ENCODE measurements at regions not wholly inside any gene's neighbourhood (a gene's known extent, or its start where the extent isn't known, plus 50 kb on each side); places are given as distances from the start of the nearest gene placed in this dataset.
"Not testable (repeated sequence)": the region's sequence is repeated elsewhere in the genome, so short reads cannot be mapped to it uniquely, and the experiment has no call there.

DNA sequence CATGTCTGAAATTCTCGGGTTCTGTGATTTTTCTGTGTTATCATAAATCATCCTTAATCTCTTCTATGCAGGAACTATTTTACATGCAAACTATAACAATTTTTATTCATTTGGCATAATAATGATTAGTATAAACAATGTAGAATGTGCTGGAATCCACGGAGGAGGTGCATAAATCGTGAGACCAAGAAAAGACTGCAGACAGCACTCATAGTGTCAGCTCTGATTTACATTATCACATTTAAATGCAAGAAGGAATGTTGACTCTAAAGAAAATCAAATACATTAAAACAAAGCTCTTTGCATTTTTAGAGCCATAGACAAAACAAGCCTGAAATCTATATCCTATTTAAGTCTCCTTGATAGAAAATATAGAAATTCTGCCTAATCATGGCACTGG lies 501.7 kb upstream of the STXBP6 start:
- no peak for DNase-seq (ENCODE audit: low read depth, low spot score)

DNA sequence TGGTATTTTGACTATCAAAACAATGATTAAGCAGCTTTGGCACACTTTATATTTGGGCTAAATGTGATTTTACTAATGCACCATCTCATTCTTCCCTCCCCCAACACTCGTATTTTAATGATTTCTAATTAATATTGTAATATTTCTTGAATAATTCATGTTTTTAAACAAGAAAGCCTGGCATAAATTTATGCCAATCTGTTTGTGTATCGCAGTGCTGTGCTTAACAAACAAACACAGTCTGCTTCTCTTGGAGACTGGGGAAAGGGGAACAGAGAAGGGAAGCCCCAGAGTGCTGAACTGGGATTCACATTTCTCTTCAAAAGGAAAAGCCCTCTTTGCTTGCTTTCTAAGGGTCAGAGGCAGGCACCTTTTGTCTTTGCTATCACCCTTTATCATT lies 496.9 kb upstream of the STXBP6 start:
- DNase-seq (ENCODE audit: low read depth, low spot score): no peak

DNA sequence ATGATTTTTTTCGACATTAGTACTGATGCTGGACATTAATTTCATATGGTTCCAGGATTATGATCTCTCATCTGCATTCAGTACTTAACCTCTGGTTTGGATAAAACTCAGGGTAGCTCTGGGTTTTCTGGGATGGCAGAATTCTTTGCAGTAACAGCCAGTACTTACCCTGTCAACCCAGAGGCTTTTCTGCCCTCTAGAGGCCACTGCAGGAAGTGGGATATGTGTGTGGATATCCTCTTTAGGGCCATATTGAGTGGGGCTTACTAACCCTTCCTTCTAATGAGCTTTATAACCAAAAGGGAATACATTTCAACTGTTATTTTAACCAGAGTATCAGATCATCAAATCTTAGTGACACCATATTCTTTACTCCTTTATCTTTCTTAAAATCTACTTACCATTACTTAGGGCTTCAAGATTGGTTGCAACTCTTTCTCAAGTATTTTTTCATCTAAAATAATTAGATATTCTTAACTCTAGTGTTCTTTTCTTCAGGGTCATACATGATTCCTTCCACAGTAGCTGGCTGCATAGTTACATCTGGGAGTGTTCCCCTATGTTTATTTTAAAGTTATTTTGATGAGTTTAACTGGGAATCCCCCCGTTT lies 488.0 kb upstream of the STXBP6 start:
- no peak for DNase-seq (ENCODE audit: low read depth, low spot score)

- DNase-seq (ENCODE audit: low read depth, low spot score): no peak
Observed at GRCh38 chr14:25526290-25526689, 476.3 kb upstream of the STXBP6 start.

GRCh38 chr14:25522926-25523325 lies 473.0 kb upstream of the STXBP6 start:
- no peak for DNase-seq (ENCODE audit: low read depth, low spot score)

- DNase-seq (ENCODE audit: low read depth, low spot score): no peak
Observed at GRCh38 chr14:25522116-25522515, 472.2 kb upstream of the STXBP6 start.

DNA sequence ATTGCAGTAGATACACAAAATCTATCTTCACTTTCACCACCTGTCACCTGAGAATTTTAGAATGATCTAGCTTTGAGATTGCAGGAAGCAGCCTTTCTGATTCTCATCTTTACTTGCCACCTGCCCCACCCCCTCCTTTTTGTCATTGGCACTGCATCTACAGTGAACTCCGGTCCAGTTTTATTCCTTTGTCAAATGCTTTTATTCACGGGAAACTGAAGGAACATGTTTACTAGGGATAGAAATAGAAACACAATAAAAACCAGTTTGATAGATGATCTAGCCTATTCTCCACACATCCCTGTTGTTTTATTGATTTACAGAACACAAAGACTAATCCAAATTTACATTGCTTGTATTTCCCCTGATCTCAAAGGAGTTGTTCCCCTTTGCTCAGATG lies 471.7 kb upstream of the STXBP6 start:
- no peak for DNase-seq (ENCODE audit: low read depth, low spot score)

GRCh38 chr14:25520821-25521220 lies 470.9 kb upstream of the STXBP6 start:
- no peak for DNase-seq (ENCODE audit: low read depth, low spot score)

DNA sequence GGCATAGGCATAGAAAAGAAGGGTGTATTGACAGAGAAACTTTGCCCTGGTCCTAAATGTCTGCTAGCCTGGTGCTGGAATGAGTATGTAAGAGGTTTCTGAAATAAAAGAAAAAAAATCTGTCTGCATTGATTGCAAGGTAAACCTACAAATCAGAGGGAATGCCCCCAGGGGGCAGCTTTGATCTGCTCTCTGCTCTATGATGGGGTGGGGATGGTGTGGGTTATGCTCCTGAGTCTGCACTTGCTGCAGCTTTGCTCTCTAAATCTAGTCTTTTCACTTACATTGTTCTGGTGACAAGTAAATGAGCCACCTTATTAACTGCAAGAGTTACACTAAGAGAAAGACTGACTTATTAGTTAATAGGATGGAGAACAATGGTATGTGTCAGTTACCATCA lies 468.4 kb upstream of the STXBP6 start:
- DNase-seq (ENCODE audit: low read depth, low spot score): no peak

GRCh38 chr14:25516838-25517237 lies 466.9 kb upstream of the STXBP6 start:
- no peak for DNase-seq (ENCODE audit: low read depth, low spot score)

DNA sequence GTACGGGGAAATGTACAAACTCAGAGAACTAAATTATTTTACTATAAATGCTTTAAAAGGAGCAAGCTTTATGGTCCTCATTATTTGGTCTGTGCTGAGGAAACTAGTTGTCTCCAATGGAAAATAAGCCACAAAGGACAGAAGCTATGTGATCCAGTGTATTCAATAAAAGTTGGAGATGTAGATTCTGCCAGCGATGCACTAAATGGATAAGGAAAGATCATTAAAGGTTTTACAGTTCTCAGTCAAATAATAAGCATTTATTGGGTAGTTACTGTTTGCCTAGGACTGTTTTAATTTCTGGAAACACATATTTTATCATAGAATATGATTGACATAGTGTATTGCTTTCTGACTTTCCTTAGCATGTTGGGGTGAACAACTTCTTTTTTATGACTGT lies 458.9 kb upstream of the STXBP6 start:
- DNase-seq (ENCODE audit: low read depth, low spot score): no peak

DNA sequence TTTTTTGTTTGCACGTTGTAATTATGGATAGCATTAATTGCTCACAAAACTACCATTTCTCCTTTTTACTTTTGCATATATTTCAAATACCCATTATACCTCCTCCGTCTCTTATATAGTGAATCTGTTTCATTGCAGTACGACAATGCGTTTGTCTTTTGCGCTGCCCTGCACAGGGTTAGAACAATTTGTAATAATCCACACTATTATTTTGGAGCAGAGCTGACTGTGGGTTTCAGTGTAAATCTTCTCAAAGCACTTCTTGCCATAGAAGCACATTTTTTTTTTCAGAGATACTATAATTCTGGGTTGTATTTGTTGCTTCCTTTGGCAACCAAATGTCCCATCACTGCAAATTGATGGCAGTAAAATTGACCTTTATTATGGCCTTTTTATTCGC lies 451.8 kb upstream of the STXBP6 start:
- DNase-seq (ENCODE audit: low read depth, low spot score): no peak

GRCh38 chr14:25488961-25489360 lies 439.0 kb upstream of the STXBP6 start:
- DNase-seq (ENCODE audit: low read depth, low spot score): no peak

GRCh38 chr14:25485381-25485780 lies 435.4 kb upstream of the STXBP6 start:
- DNase-seq (ENCODE audit: low read depth, low spot score): no peak

DNA sequence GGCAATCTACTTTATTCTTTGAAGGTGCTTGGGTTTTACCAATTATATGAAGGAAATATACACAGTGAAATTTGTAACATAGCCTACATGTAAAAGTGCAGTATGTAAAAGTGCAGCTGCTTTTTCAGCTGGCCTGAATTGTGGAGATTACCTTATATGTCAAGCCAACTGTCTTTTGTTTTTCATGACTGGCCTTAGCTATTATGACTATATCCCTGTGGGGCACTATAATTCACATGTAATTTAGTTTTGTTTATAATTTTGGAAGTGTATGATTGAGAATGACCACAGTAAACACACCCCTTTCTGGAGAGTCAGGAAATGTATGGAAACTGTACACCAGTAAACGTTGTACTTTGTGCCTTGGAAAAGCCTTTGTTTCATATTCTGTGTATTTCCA lies 435.0 kb upstream of the STXBP6 start:
- no peak for DNase-seq (ENCODE audit: low read depth, low spot score)

- no peak for DNase-seq (ENCODE audit: low read depth, low spot score)
Observed at GRCh38 chr14:25484235-25484634, 434.3 kb upstream of the STXBP6 start.

DNA sequence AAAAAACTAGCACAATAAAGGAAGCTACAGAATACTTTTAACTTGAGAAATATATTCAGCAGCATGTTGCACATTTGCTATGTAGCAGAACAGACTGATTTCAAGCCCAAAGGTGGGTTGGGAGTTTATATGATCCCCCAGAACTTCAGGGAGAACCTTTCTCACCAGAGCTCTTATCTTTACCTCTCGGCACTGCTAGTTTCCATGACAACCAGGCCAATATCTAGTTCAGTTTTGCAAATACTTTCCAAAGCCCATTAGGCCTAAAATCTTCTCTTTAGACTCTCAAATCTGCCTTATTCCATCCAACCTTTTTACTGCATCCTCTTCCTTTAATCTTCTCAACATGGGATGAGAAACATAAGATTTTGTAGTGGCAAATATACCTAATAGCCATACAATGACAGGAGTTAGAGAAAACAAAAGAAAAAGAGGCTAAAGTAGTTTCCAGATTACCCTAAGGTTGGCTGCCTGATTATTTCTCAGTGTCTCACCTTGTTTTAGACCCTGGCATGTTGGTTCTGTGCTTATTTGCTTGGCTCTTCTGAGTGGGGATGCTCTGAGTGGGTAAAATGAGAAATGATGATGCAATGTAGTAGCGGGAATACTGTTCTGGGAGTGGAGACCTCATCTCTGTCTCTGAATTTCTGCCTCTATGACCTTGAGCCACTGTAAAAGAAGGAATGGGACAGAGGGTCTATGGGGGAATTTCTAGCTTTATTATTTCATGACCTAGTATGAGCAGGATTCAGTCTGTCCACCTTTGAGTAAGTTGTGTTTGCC lies 427.6 kb upstream of the STXBP6 start:
- no peak for DNase-seq (ENCODE audit: low read depth, low spot score)

DNA sequence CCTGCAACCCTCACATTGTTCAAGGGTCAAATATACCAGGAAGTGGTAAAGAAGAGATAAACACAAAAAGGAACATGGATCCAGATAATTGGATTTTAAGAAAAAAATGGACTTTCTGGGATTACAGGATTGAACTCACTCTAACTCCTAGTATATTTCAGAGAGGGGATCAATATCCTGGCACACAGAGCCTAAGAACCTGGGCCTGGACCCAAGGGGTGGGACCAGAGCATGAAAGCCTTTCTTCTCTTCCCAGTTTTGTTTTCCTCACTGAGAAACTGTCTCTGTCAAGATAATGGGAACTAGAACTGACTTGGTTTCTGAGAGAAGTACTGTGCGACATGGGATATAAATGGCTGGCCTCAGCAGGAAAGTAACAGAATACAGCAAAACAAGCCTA lies 422.8 kb upstream of the STXBP6 start:
- DNase-seq (ENCODE audit: low read depth, low spot score): no peak

DNA sequence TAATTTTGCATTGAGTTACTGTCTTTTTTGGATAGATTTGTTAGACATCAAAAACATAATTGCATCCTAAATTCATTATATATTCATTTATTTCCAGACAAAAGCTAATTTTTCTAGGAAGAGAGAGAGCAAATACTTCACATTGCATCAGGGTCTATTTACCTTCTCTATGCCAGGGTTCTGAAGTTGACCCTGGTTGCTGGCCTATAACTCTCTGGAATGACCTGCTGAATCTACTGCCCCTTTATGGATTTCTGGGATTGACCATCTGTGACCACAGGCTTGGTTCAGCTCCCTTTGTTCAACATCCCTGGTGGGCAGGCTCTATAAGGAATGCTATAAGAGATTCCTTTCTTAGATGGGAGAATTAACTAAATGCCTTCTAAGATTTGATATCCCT lies 414.8 kb upstream of the STXBP6 start:
- no peak for DNase-seq (ENCODE audit: low read depth, low spot score)

GRCh38 chr14:25464078-25464477 lies 414.1 kb upstream of the STXBP6 start:
- no peak for DNase-seq (ENCODE audit: low read depth, low spot score)

- DNase-seq (ENCODE audit: low read depth, low spot score): no peak
Observed at GRCh38 chr14:25463480-25463879, 413.5 kb upstream of the STXBP6 start.

GRCh38 chr14:25461780-25462179 lies 411.8 kb upstream of the STXBP6 start:
- DNase-seq (ENCODE audit: low read depth, low spot score): no peak

DNA sequence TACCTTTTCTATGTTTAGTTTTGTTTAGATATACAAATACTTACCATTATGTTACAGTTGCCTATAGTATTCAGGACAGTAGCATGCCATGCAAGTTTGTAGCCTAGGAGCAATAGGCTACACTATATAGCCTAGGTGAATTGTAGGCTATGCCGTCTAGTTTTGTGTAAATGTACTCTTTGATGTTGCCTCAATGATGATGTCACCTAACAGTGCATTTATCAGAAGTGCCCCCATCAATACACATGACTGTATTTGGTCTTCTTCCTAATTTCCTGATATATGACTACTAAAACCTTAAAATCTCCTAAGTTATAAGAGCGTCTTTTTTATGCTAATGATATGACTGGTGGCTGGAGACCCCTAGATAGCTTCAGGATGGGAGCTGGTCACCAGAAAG lies 394.4 kb upstream of the STXBP6 start:
- DNase-seq (ENCODE audit: low read depth, low spot score): no peak

GRCh38 chr14:25440382-25440781 lies 390.4 kb upstream of the STXBP6 start:
- not testable (repeated sequence) for DNase-seq (ENCODE audit: low read depth, low spot score)

Data from activated CD4-positive, CD25-positive, alpha-beta regulatory T cell treated with anti-CD3 and anti-CD28 coated beads, Interleukin-2, amount 50 U/mL, for 16 hours (primary cell).